PFSK-1 (cell line): ENCODE measurements at regions not wholly inside any gene's neighbourhood (a gene's known extent, or its start where the extent isn't known, plus 50 kb on each side); places are given as distances from the start of the nearest gene placed in this dataset.

ENCODE experiments used
- SIN3A ChIP-seq: IDR thresholded peaks from 2 replicates; pipeline ENCODE4 v1.6.1; 2012; ENCODE audit warnings: mild to moderate bottlenecking, low read length, moderate library complexity, borderline replicate concordance; ENCODE audit not compliant: insufficient read depth
- TAF1 ChIP-seq: IDR thresholded peaks from 2 replicates; pipeline ENCODE4 v1.6.1; 2012; ENCODE audit warnings: low read length, control low read depth, borderline replicate concordance; ENCODE audit not compliant: insufficient read depth

DNA sequence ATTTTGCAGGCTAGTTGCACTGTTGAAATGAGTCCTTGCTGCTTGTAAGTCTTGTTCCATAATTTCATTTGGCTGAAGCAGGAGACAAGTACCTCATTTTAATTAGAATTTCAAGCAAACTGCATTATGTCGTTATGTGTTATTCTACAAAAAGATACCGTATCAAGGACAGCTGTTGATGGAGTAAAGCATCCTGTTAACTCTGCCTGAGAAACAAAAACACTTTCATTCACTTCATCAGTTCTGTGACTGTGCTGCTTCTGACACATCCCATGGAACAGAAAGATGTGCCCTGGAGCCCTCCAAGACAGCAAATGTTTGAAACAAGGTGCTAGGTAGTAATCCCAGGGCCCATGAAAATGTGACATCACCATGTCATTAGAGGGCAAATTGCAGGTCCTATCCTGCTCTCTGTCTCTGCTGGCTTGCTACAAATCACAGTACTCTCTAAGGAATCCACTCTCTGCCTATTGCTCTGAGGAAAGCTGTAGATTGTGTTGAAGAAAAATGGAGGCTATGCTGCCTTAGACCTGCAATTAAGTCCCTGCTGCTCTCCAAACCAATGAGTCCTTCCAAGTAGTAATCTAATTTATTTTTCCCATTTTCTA lies 209.7 kb upstream of the PARD3B start:
- TF ChIP-seq SIN3A (no peak), TAF1 (no peak)
